ENCODE measurements at regions not wholly inside any gene's neighbourhood (a gene's known extent, or its start where the extent isn't known, plus 50 kb on each side); places are given as distances from the start of the nearest gene placed in this dataset.

DNA sequence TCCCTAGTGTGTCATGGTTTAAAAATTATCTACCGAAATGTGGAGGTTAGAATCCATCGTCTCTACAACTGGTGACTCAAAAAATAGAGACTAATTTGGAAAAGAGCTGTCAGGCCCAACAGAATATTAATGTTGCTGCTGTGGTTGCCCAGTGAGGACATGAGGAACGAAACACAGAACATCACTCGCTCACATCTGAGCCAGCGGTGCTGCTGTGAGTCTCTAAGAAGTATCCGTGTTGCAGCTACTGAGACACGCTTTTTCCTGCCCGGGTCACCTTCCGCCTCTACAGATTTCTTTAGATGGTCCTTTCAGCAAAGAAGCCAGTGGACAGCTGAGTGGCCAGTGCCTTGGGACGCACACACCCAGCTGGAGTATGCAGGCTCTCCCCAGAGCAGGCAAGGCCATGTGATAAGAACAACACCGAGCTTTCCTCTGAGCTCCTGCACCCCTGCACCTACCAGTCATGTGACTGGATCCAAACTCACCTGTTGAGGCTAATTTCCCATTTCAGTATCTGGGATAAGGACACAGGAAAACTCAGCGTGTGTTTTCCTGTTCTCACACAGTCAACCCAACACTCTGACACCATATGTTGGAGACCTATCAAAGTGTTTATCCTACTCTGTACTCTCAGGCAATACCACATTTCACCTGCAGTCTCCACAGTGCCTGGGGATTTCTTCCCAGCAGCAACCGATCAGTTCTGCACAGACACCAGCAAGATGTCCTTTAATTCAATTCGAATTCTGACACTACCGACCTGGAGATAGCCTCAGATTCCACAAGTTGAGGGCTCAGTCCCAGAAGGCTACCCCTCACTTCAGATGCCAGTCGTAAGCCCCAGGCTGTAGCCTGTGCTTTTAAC lies 119.0 kb upstream of the RPS6KA2 start:
- CTCF ChIA-PET: interaction anchor here (0.6 kb wide), 1 partner anchor 481 kb away, joined by 5 read pairs; no protein-coding TSS in a partner anchor
- Mint-ChIP-seq H3K9me3 (no peaks in the 10 kb centered on the region), H3K36me3 (ENCODE audit: low read depth) (no peaks in the 10 kb centered on the region), H3K4me1 (peaks cover 8% of the 10 kb centered on the region), H3K27ac (no peak overlapping the region), H3K4me3 (no peak overlapping the region), H3K27me3 (peaks cover under 1% of the 10 kb centered on the region)
- POLR2A ChIA-PET: no interaction called here
- DNase-seq: no peak

DNA sequence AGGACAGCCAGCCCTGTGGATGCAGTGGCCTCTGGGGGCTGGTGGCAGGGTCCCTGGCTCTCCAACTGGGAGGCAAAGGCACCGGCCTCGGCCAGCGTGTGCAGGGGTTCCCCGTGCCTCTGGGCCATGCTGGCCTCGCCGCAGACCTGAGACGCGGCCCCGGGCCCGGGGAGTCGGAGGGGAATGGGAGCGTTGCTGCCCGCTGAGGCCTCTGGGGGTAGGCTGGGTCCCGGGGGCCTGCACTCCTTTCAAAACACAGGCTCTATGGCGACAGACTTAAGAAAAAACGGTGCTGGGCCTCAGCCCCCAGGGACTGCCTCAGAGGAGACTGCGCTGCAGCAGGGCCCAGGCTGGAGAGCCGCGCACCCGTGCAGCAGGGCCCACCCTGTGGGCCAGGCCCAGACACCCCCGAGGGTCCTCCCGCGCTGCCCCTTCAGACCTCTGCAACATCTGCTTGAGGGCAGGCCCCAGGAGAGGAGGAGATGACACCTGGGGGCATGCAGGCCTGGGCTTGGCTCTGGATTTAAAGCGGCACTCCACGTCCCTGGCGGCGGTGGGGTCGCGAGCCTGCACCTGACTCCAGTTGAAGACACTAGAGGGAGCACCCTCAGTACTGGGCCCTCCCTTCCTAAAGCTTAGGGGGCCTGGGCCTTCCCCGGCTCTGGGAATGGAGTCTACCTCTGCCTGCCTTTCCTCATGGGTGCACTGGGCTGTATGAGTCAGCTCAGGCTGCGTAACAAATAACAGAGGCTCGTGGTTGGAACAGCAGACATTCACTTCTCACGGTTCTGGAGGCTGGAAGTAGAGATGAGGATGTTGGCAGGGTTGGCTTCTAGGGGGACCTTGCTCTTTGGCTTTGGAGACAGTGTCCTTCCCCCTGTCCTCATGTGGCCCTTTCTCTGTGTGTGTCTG lies 117.4 kb upstream of the RPS6KA2 start:
- no peak overlapping the region for H3K27ac Mint-ChIP-seq
- DNase-seq: no peak
- ChIA-PET POLR2A (no interaction called here), CTCF (no interaction called here)
- peaks cover 7% of the 10 kb centered on the region for H3K4me1 Mint-ChIP-seq
- H3K27me3 Mint-ChIP-seq: no peaks in the 10 kb centered on the region
- H3K9me3 Mint-ChIP-seq: no peaks in the 10 kb centered on the region
- H3K36me3 Mint-ChIP-seq (ENCODE audit: low read depth): no peaks in the 10 kb centered on the region
- no peak overlapping the region for H3K4me3 Mint-ChIP-seq

DNA sequence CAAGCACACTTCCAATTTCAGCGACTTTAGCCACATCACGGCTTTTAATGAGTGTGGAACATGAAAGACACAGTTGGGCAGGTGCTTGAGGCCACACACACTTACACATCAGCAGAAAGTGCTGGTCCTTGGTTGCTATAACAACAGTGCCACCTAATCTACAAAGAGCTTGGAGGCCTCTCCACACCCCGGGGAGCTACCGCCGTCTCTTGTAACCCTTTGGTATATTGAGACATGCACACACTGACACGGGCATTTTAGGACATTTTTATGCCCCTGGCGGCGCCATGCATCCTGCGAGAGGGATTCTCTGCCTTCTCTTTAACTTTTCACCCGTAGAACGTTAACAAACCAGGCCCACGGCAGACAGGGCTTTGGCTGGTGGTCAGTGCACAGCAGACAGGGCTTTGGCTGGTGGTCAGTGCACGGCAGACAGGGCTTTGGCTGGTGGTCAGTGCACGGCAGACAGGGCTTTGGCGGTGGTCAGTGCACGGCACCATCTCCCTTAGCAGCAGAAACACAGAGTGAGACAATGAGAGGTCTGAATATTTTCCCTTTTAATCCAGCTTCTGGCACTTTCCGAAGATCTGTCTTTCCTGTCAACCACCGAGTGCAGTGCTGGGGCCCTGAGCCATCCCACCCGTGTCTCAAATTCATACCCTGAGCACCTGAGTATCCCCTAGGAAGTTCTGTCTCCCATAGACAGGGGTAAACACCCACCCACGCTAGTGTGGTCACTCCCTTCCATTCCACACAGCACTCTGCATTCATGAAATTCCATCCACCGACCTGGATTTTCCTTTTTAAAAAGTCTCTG lies 116.6 kb upstream of the RPS6KA2 start:
- Mint-ChIP-seq H3K4me3 (no peak overlapping the region), H3K36me3 (ENCODE audit: low read depth) (no peaks in the 10 kb centered on the region), H3K9me3 (no peaks in the 10 kb centered on the region), H3K27me3 (no peaks in the 10 kb centered on the region), H3K27ac (no peak overlapping the region), H3K4me1 (peaks cover 7% of the 10 kb centered on the region)
- POLR2A ChIA-PET: no interaction called here
- DNase-seq: no peak
- CTCF ChIA-PET: no interaction called here

DNA sequence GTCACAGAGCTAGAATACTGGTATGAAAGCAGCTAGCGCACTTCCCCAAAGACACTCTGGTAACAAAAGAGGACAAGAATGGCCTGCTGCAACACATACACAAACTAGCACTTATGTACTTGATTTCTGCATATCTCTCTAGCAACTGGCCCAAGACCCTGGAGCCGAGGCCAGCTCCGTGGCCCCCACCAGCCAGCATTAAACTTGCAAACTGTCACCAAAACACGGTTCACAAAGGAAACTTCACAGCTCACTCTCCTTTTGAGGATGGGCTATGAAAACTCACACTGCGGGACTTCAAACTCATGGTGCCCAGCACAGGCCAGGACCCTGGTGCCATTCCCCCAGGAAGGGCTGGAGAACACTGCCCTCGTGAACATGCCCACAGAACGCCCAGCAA lies 115.9 kb upstream of the RPS6KA2 start:
- Mint-ChIP-seq H3K4me3 (no peak overlapping the region), H3K36me3 (ENCODE audit: low read depth) (no peaks in the 10 kb centered on the region), H3K27ac (no peak overlapping the region), H3K4me1 (peaks cover 7% of the 10 kb centered on the region), H3K9me3 (no peaks in the 10 kb centered on the region), H3K27me3 (no peaks in the 10 kb centered on the region)
- ChIA-PET CTCF (no interaction called here), POLR2A (no interaction called here)
- no peak for DNase-seq

DNA sequence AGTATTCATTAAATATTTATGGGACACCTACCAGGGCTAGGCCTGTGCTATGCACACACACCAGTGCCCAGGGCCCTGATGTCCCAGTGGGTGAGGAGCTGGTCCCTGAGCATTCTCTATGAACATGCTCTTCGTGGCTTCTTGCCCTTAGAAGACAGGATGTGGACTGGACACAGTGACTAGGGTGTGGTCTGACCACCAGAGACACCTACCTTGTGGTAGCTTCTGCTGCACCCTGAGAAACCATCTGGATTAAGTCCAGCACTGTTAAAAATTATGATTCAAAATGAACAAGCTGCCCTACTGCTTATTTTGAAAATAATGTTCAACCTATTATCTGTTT lies 112.9 kb upstream of the RPS6KA2 start:
- Mint-ChIP-seq H3K27ac (no peak overlapping the region), H3K4me3 (no peak overlapping the region), H3K9me3 (no peaks in the 10 kb centered on the region), H3K4me1 (peaks cover 7% of the 10 kb centered on the region), H3K27me3 (no peaks in the 10 kb centered on the region), H3K36me3 (ENCODE audit: low read depth) (no peaks in the 10 kb centered on the region)
- CTCF ChIA-PET: no interaction called here
- no peak for DNase-seq
- POLR2A ChIA-PET: no interaction called here

DNA sequence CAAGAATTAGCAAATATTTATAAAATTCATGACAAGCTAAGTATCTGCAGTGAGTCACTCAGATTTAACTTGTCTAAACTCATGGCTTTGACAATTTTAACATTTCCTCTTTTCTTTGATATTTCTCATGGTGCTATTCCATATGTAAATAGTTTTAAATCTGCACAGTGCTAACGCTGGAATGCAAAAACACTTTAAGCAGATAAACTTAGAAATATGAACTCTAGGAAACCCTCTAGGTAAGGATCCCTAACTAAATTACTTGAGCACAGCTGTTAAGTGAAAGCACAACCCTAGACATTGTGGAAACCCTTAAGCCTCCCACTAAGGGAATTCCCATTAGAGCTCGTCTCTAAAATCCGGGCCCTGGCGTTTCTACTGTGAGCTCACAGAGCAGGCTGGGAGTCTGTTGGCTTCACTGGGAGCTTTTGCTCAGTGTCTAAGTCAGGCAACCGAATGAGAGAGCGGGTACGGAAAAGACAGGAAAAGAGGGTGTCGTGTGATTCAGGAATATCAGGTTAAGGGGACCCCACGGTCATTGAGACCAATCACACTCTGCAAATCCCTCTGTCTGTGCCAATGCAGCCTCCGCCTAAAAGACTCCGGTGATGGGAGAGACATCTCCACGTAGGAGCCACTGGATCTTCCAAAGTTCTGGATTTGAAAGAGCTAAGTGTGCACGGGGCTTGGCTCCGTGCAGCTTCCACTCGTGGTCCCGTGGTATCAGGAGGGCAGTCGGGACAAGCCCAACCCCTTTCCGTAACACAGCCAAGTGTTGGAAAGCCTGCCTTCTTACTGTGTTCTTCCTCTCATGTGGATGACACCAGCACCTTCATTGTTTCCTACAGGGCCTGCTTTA lies 112.3 kb upstream of the RPS6KA2 start:
- H3K36me3 Mint-ChIP-seq (ENCODE audit: low read depth): no peaks in the 10 kb centered on the region
- CTCF ChIA-PET: no interaction called here
- H3K4me3 Mint-ChIP-seq: no peak overlapping the region
- POLR2A ChIA-PET: no interaction called here
- H3K27me3 Mint-ChIP-seq: no peaks in the 10 kb centered on the region
- H3K27ac Mint-ChIP-seq: no peak overlapping the region
- H3K4me1 Mint-ChIP-seq: peaks cover 7% of the 10 kb centered on the region
- H3K9me3 Mint-ChIP-seq: no peaks in the 10 kb centered on the region
- DNase-seq: no peak

DNA sequence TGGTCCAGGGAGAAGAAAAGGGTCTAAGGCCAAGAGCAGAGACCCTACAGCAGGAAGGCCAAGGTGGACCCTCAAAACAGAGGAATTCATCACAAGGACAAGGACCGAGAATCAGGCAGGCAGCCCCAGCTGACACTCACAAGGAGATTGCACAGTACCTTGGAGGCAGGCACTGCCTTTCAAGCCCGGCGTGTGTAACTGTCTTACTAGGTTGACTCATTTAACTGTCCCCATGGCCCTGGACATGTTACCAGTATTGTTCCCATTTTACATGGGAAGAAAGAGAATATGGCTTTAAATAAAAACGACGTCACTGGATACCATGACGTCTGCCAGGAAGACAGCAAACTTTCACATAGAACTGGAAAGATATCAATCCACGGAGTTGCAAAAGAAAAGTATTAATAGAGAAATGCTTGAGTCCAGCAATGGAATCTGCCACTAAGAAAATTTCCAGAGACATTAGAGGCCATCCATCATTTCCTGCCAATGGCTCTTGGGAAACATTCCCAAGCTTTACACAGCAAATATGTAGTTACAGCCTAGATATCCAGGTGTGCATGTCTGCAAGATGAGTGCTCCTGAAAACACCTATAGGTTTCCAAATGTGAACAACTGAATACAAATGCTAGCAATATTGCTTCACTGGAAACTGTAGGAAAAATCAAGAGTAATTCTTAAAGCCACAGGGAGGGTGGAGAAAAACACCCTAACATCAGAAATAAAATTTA lies 111.5 kb upstream of the RPS6KA2 start:
- CTCF ChIA-PET: no interaction called here
- H3K9me3 Mint-ChIP-seq: no peaks in the 10 kb centered on the region
- H3K4me1 Mint-ChIP-seq: peaks cover 10% of the 10 kb centered on the region
- no peak overlapping the region for H3K4me3 Mint-ChIP-seq
- H3K27me3 Mint-ChIP-seq: no peaks in the 10 kb centered on the region
- POLR2A ChIA-PET: no interaction called here
- H3K36me3 Mint-ChIP-seq (ENCODE audit: low read depth): no peaks in the 10 kb centered on the region
- DNase-seq: no peak
- no peak overlapping the region for H3K27ac Mint-ChIP-seq

DNA sequence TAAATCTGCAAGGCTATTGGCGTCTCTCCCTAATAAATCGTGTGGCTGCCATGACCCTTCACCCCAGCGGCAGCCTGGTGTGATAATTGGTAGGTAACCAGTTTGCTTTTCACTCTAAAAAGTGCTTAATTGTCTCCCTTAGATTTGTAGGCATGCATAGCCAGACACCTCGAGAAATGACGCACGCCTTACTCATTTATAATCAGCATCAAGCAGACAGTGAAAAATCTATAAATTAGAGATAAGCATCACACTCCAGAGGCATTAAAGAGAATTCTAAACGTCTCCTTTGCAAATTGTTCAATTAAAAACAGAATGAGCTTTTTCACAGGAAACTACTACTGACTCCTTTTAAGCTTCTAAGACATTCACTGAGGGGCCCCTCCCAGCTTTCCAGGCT lies 110.2 kb upstream of the RPS6KA2 start:
- peaks cover 10% of the 10 kb centered on the region for H3K4me1 Mint-ChIP-seq
- no peaks in the 10 kb centered on the region for H3K9me3 Mint-ChIP-seq
- H3K4me3 Mint-ChIP-seq: no peak overlapping the region
- ChIA-PET POLR2A (no interaction called here), CTCF (no interaction called here)
- no peaks in the 10 kb centered on the region for H3K36me3 Mint-ChIP-seq (ENCODE audit: low read depth)
- H3K27me3 Mint-ChIP-seq: no peaks in the 10 kb centered on the region
- no peak overlapping the region for H3K27ac Mint-ChIP-seq
- DNase-seq: no peak

DNA sequence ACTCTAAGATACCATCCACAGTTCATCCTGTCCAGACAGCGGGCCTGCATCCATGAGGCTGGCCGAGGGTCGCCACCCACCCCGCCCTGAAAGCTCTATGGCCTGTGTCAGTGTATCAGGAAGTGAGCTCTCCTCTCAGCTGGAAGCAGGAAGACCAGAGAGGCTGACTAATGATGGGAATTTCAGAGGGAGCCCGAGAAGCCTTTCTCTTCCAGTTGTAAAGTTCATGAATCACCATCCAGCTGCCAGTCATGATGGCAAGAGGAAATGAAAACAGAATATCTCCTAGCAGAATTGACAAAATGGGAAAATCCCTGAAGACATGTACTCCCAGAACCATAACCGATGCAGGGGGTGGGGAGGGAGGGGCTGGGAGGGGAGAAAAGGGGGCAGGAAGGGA lies 109.6 kb upstream of the RPS6KA2 start:
- H3K9me3 Mint-ChIP-seq: no peaks in the 10 kb centered on the region
- H3K27ac Mint-ChIP-seq: no peak overlapping the region
- no peak for DNase-seq
- ChIA-PET POLR2A (no interaction called here), CTCF (no interaction called here)
- no peaks in the 10 kb centered on the region for H3K27me3 Mint-ChIP-seq
- peaks cover 10% of the 10 kb centered on the region for H3K4me1 Mint-ChIP-seq
- no peaks in the 10 kb centered on the region for H3K36me3 Mint-ChIP-seq (ENCODE audit: low read depth)
- no peak overlapping the region for H3K4me3 Mint-ChIP-seq

DNA sequence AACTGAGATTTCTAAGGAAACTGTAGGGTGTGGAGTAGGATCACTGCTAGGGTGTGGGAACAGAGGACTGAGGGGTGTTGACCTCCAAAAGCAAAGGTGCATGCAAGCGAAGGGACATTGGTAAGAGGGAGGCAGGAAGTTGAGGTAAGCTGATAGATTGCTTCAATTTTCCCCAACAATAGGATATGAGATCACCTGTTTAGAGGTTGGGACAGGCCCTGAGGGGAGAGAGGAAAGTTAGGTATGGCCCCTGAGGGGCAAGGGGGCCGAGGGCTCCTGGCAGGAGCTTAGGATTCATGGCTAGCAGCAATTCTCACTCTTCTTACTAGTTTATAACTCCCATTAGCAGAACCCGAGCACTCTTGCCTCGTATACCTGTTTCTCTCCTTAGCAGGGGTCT lies 106.8 kb upstream of the RPS6KA2 start:
- Mint-ChIP-seq H3K36me3 (ENCODE audit: low read depth) (no peaks in the 10 kb centered on the region), H3K4me1 (peaks cover 10% of the 10 kb centered on the region), H3K27ac (no peak overlapping the region), H3K4me3 (no peak overlapping the region), H3K27me3 (no peaks in the 10 kb centered on the region), H3K9me3 (no peaks in the 10 kb centered on the region)
- POLR2A ChIA-PET: no interaction called here
- CTCF ChIA-PET: no interaction called here
- no peak for DNase-seq

DNA sequence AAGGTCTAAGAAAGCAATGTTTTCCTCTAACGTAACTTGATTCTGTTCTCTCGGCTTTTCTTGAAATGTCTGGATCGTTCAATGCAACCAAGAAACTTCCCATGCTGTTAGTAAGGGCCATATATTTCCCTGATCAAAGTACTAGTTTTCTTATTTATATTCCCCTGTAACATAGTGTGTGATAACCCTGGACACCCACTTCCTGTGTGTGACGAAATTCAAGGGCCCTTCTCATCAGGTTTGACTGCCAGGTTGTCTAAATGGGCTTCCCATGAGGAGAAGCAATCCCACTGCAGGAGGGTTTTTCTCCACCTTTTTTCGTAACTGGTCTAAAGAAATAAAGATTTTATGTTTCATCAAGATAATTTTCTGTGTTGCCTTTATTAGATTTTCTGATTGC lies 102.6 kb upstream of the RPS6KA2 start:
- CTCF ChIA-PET: no interaction called here
- no peaks in the 10 kb centered on the region for H3K27me3 Mint-ChIP-seq
- H3K27ac Mint-ChIP-seq: no peak overlapping the region
- H3K9me3 Mint-ChIP-seq: no peaks in the 10 kb centered on the region
- no peak for DNase-seq
- no peak overlapping the region for H3K4me3 Mint-ChIP-seq
- peaks cover 10% of the 10 kb centered on the region for H3K4me1 Mint-ChIP-seq
- POLR2A ChIA-PET: no interaction called here
- no peaks in the 10 kb centered on the region for H3K36me3 Mint-ChIP-seq (ENCODE audit: low read depth)

DNA sequence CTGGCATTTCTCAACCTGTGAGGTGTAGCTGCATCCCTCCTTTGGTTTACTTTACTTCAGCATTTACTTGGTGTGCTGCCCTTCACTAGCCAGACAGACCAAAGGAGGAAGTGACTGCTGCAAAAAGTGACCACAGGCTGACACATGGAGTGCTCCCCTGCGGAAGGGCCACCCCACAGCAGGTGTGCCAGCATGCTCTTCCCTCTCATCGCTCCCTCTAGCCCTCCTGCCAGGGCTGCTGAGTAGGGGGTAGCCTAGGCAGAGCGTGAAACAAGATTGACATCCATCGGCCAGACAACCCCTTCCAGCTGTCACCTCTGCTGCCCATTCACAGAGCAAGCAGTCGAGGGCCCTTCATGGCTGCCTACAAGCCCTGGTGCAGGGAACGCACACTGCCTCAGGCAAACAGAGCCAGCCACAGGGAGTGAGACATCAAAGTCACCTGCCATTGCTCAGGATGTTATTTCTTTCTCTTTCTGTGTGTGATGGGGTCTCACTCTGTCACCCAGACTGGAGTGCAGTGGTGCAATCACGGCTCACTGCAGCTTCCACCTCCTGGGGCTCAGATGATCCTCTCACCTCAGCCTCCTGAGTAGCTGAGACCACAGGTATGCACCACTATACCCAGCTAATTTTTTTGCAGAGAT lies 102.0 kb upstream of the RPS6KA2 start:
- POLR2A ChIA-PET: no interaction called here
- CTCF ChIA-PET: no interaction called here
- no peaks in the 10 kb centered on the region for H3K9me3 Mint-ChIP-seq
- DNase-seq: no peak
- H3K4me3 Mint-ChIP-seq: no peak overlapping the region
- H3K27me3 Mint-ChIP-seq: no peaks in the 10 kb centered on the region
- peaks cover 10% of the 10 kb centered on the region for H3K4me1 Mint-ChIP-seq
- no peaks in the 10 kb centered on the region for H3K36me3 Mint-ChIP-seq (ENCODE audit: low read depth)
- no peak overlapping the region for H3K27ac Mint-ChIP-seq

Measured in activated CD4-positive, alpha-beta T cell treated with anti-CD3 and anti-CD28 coated beads, Interleukin-2, amount 10 ng/mL, durations not matched to agents 7 days and 5 days (primary cell).